Skeletal muscle satellite cell (primary cell): ENCODE measurements at regions not wholly inside any gene's neighbourhood (a gene's known extent, or its start where the extent isn't known, plus 50 kb on each side); places are given as distances from the start of the nearest gene placed in this dataset.

Experiments
- H3K27me3 ChIP-seq: 2 replicates; pipeline ENCODE4 v1.7.0; 2013; ENCODE audit warnings: low read length; ENCODE audit not compliant: control insufficient read depth, insufficient read depth
- H3K36me3 ChIP-seq: 2 replicates; pipeline ENCODE4 v1.7.0; 2013; ENCODE audit warnings: mild to moderate bottlenecking, control low read depth, low read length; ENCODE audit not compliant: insufficient read depth
- H3K4me1 ChIP-seq: 2 replicates; pipeline ENCODE4 v1.7.0; 2013; ENCODE audit warnings: low read length; ENCODE audit not compliant: control insufficient read depth, insufficient read depth
- H3K4me2 ChIP-seq: 2 replicates; pipeline ENCODE4 v1.7.0; 2013; ENCODE audit warnings: mild to moderate bottlenecking, low read length
- H3K4me3 ChIP-seq: 2 replicates; pipeline ENCODE4 v1.7.0; 2013; ENCODE audit warnings: low read length
- H3K9ac ChIP-seq: 2 replicates; pipeline ENCODE4 v1.7.0; 2013; ENCODE audit warnings: mild to moderate bottlenecking, low read depth, low read length, moderate library complexity
- H3K9me3 ChIP-seq: replicated peaks from 2 replicates; pipeline ENCODE4 v1.7.0; 2013; ENCODE audit warnings: mild to moderate bottlenecking, control low read depth, low read length

- peaks cover 4% of the 10 kb centered on the region for H3K4me1 ChIP-seq
- no peak overlapping the region for H3K4me3 ChIP-seq
- H3K36me3 ChIP-seq, result no peaks in the 10 kb centered on the region
- H3K9me3 ChIP-seq, result no peaks in the 10 kb centered on the region
- H3K27me3 ChIP-seq, result no peaks in the 10 kb centered on the region
- H3K4me2 ChIP-seq, result no peak overlapping the region
- H3K9ac ChIP-seq, result no peak overlapping the region
Observed at GRCh38 chr9:90012949-90013348, 408.1 kb downstream of the GADD45G start.

- no peak overlapping the region for H3K4me2 ChIP-seq
- no peaks in the 10 kb centered on the region for H3K9me3 ChIP-seq
Observed at GRCh38 chr9:90013778-90014177, 409.0 kb downstream of the GADD45G start.

GRCh38 chr9:90014421-90014820 is 409.6 kb downstream of the GADD45G start:
- Histone ChIP-seq H3K9me3 (no peaks in the 10 kb centered on the region), H3K4me1 (no peaks in the 10 kb centered on the region), H3K9ac (no peak overlapping the region), H3K4me2 (no peak overlapping the region), H3K36me3 (no peaks in the 10 kb centered on the region), H3K27me3 (no peaks in the 10 kb centered on the region), H3K4me3 (no peak overlapping the region)

More at GRCh38 chr9:90013778-90014177, 409.0 kb downstream of the GADD45G start:
- Histone ChIP-seq H3K27me3 (no peaks in the 10 kb centered on the region), H3K36me3 (no peaks in the 10 kb centered on the region), H3K9ac (no peak overlapping the region), H3K4me3 (no peak overlapping the region), H3K4me1 (no peaks in the 10 kb centered on the region)

GRCh38 chr9:90016272-90016671 is 411.5 kb downstream of the GADD45G start:
- Histone ChIP-seq H3K36me3 (no peaks in the 10 kb centered on the region), H3K4me2 (no peak overlapping the region), H3K27me3 (no peaks in the 10 kb centered on the region), H3K9me3 (no peaks in the 10 kb centered on the region), H3K4me1 (peaks cover 7% of the 10 kb centered on the region), H3K4me3 (no peak overlapping the region), H3K9ac (no peak overlapping the region)

- Histone ChIP-seq H3K4me2 (no peak overlapping the region), H3K36me3 (no peaks in the 10 kb centered on the region), H3K9ac (no peak overlapping the region), H3K4me1 (peaks cover 7% of the 10 kb centered on the region), H3K9me3 (no peaks in the 10 kb centered on the region), H3K27me3 (no peaks in the 10 kb centered on the region), H3K4me3 (no peak overlapping the region)
Observed at GRCh38 chr9:90017679-90018078, 412.9 kb downstream of the GADD45G start.

- no peak overlapping the region for H3K4me2 ChIP-seq
- no peak overlapping the region for H3K9ac ChIP-seq
- H3K4me1 ChIP-seq, result peaks cover 7% of the 10 kb centered on the region
- no peaks in the 10 kb centered on the region for H3K36me3 ChIP-seq
- H3K4me3 ChIP-seq, result no peak overlapping the region
- no peaks in the 10 kb centered on the region for H3K9me3 ChIP-seq
- H3K27me3 ChIP-seq, result no peaks in the 10 kb centered on the region
Observed at GRCh38 chr9:90018688-90019087, 413.9 kb downstream of the GADD45G start.

GRCh38 chr9:90019626-90020025 is 414.8 kb downstream of the GADD45G start:
- no peaks in the 10 kb centered on the region for H3K36me3 ChIP-seq
- no peak overlapping the region for H3K9ac ChIP-seq
- no peaks in the 10 kb centered on the region for H3K27me3 ChIP-seq
- no peaks in the 10 kb centered on the region for H3K9me3 ChIP-seq
- peaks cover 7% of the 10 kb centered on the region for H3K4me1 ChIP-seq
- H3K4me2 ChIP-seq, result no peak overlapping the region
- no peak overlapping the region for H3K4me3 ChIP-seq

- peak overlapping the region; percentile 18 for H3K4me2 ChIP-seq
- peaks cover 7% of the 10 kb centered on the region for H3K4me1 ChIP-seq
- H3K36me3 ChIP-seq, result no peaks in the 10 kb centered on the region
- H3K4me3 ChIP-seq, result no peak overlapping the region
- H3K9me3 ChIP-seq, result no peaks in the 10 kb centered on the region
- no peaks in the 10 kb centered on the region for H3K27me3 ChIP-seq
- H3K9ac ChIP-seq, result no peak overlapping the region
Observed at GRCh38 chr9:90020276-90020871, 415.6 kb downstream of the GADD45G start.

GRCh38 chr9:90021216-90021906 is 416.5 kb downstream of the GADD45G start:
- no peak overlapping the region for H3K4me3 ChIP-seq

GRCh38 chr9:90022474-90022873 is 417.7 kb downstream of the GADD45G start:
- H3K36me3 ChIP-seq, result no peaks in the 10 kb centered on the region
- H3K4me2 ChIP-seq, result no peak overlapping the region
- H3K4me1 ChIP-seq, result peaks cover 7% of the 10 kb centered on the region
- no peaks in the 10 kb centered on the region for H3K9me3 ChIP-seq
- H3K27me3 ChIP-seq, result no peaks in the 10 kb centered on the region
- no peak overlapping the region for H3K4me3 ChIP-seq
- H3K9ac ChIP-seq, result no peak overlapping the region

More at GRCh38 chr9:90021216-90021906, 416.5 kb downstream of the GADD45G start:
- H3K27me3 ChIP-seq, result no peaks in the 10 kb centered on the region
- no peaks in the 10 kb centered on the region for H3K36me3 ChIP-seq
- no peak overlapping the region for H3K4me2 ChIP-seq
- H3K9ac ChIP-seq, result no peak overlapping the region
- peaks cover 7% of the 10 kb centered on the region for H3K4me1 ChIP-seq
- H3K9me3 ChIP-seq, result no peaks in the 10 kb centered on the region

GRCh38 chr9:90023861-90024260 is 419.0 kb downstream of the GADD45G start:
- no peak overlapping the region for H3K9ac ChIP-seq
- no peaks in the 10 kb centered on the region for H3K9me3 ChIP-seq
- H3K4me3 ChIP-seq, result no peak overlapping the region
- H3K36me3 ChIP-seq, result no peaks in the 10 kb centered on the region
- H3K27me3 ChIP-seq, result no peaks in the 10 kb centered on the region
- no peak overlapping the region for H3K4me2 ChIP-seq
- peaks cover 7% of the 10 kb centered on the region for H3K4me1 ChIP-seq

- Histone ChIP-seq H3K9me3 (no peaks in the 10 kb centered on the region), H3K27me3 (no peaks in the 10 kb centered on the region), H3K4me3 (no peak overlapping the region), H3K4me2 (no peak overlapping the region), H3K36me3 (no peaks in the 10 kb centered on the region), H3K4me1 (peaks cover 7% of the 10 kb centered on the region), H3K9ac (no peak overlapping the region)
Observed at GRCh38 chr9:90024409-90024808, 419.6 kb downstream of the GADD45G start.
